Hematopoietic multipotent progenitor cell treated with erythropoietin and hydrocortisone succinate and interleukin-3 and kit ligand, for 4 days (in vitro differentiated cells): ENCODE measurements at regions not wholly inside any gene's neighbourhood (a gene's known extent, or its start where the extent isn't known, plus 50 kb on each side); places are given as distances from the start of the nearest gene placed in this dataset.

Experiments used
- DNase-seq: peaks from one replicate; pipeline ENCODE4 v3.0.0-alpha.2; 2015

GRCh38 chr4:114472269-114473032 is 126.2 kb upstream of the UGT8 start:
- no peak for DNase-seq

- DNase-seq = no peak
Measured at GRCh38 chr4:114474188-114474800, 124.3 kb upstream of the UGT8 start.

- DNase-seq = no peak
Measured at GRCh38 chr4:114476310-114476709, 122.3 kb upstream of the UGT8 start.

GRCh38 chr4:114479595-114479994 is 119.0 kb upstream of the UGT8 start:
- DNase-seq = no peak

- no peak for DNase-seq
Measured at GRCh38 chr4:114481856-114482255, 116.8 kb upstream of the UGT8 start.

- peak; percentile 1 for DNase-seq
Measured at GRCh38 chr4:114487101-114487500, 111.5 kb upstream of the UGT8 start.

- no peak for DNase-seq
Measured at GRCh38 chr4:114488301-114488982, 110.2 kb upstream of the UGT8 start.

- no peak for DNase-seq
Measured at GRCh38 chr4:114494246-114494803, 104.3 kb upstream of the UGT8 start.

- DNase-seq = no peak
Measured at GRCh38 chr4:114495471-114495928, 103.1 kb upstream of the UGT8 start.

GRCh38 chr4:114497116-114497515 is 101.5 kb upstream of the UGT8 start:
- no peak for DNase-seq

GRCh38 chr4:114509340-114509739 is 89.3 kb upstream of the UGT8 start:
- DNase-seq = no peak

GRCh38 chr4:114512595-114513295 is 85.9 kb upstream of the UGT8 start:
- DNase-seq = no peak

- no peak for DNase-seq
Measured at GRCh38 chr4:114519368-114519767, 79.2 kb upstream of the UGT8 start.

- DNase-seq = no peak
Measured at GRCh38 chr4:114527170-114527569, 71.4 kb upstream of the UGT8 start.

GRCh38 chr4:114527637-114528036 is 71.0 kb upstream of the UGT8 start:
- no peak for DNase-seq

GRCh38 chr4:114535725-114536124 is 62.9 kb upstream of the UGT8 start:
- no peak for DNase-seq

GRCh38 chr4:114537352-114537751 is 61.3 kb upstream of the UGT8 start:
- no peak for DNase-seq

GRCh38 chr4:114538012-114538617 is 60.5 kb upstream of the UGT8 start:
- no peak for DNase-seq

GRCh38 chr4:114539985-114540384 is 58.6 kb upstream of the UGT8 start:
- no peak for DNase-seq

- no peak for DNase-seq
Measured at GRCh38 chr4:114547340-114548134, 51.1 kb upstream of the UGT8 start.
